GM23338 (cell line): ENCODE measurements at regions not wholly inside any gene's neighbourhood (a gene's known extent, or its start where the extent isn't known, plus 50 kb on each side); places are given as distances from the start of the nearest gene placed in this dataset.

ENCODE experiments used
- ATAC-seq: fragments of 200-7000 bp; cut with Tn5 transposase; 3 replicates; pipeline ENCODE4 v1.9.1; 2020
- DNase-seq: peaks from one replicate; pipeline ENCODE4 v3.0.0-alpha.2; 2015; ENCODE audit warnings: low spot score
- H2AFZ ChIP-seq: fragments of 200-600 bp; sonication (generic); 2 replicates; pipeline ENCODE4 v1.8.0; 2016; ENCODE audit warnings: antibody characterized with exemption, mild to moderate bottlenecking, moderate library complexity
- H3F3A ChIP-seq: fragments of 200-600 bp; sonication (generic); replicated peaks from 2 replicates; pipeline ENCODE4 v1.8.0; 2017; ENCODE audit warnings: antibody characterized with exemption, mixed run types, low read depth
- H3K27ac ChIP-seq: fragments of 200-600 bp; sonication (generic); 2 replicates; pipeline ENCODE4 v1.6.1; 2016; ENCODE audit warnings: low read depth
- H3K27me3 ChIP-seq: fragments of 200-600 bp; sonication (generic); 2 replicates; pipeline ENCODE4 v1.8.0; 2016; ENCODE audit warnings: mild to moderate bottlenecking, mixed run types, moderate library complexity; ENCODE audit not compliant: insufficient read depth
- H3K36me3 ChIP-seq: fragments of 200-600 bp; sonication (generic); 2 replicates; pipeline ENCODE4 v1.8.0; 2016; ENCODE audit warnings: mild to moderate bottlenecking; ENCODE audit not compliant: insufficient read depth
- H3K4me1 ChIP-seq: fragments of 200-600 bp; sonication (generic); 2 replicates; pipeline ENCODE4 v1.8.0; 2016; ENCODE audit warnings: mild to moderate bottlenecking, moderate library complexity; ENCODE audit not compliant: insufficient read depth
- H3K4me2 ChIP-seq: fragments of 200-600 bp; sonication (generic); 2 replicates; pipeline ENCODE4 v1.7.1; 2017; ENCODE audit warnings: mixed run types
- H3K4me3 ChIP-seq: fragments of 200-600 bp; sonication (generic); 2 replicates; pipeline ENCODE4 v1.6.1; 2016; ENCODE audit warnings: mixed run types
- H3K79me2 ChIP-seq: fragments of 200-600 bp; sonication (generic); replicated peaks from 2 replicates; pipeline ENCODE4 v1.8.0; 2017; ENCODE audit warnings: mild to moderate bottlenecking; ENCODE audit not compliant: insufficient read depth
- H3K9me2 ChIP-seq: fragments of 200-600 bp; sonication (generic); 2 replicates; pipeline ENCODE4 v1.8.0; 2017; ENCODE audit not compliant: insufficient read depth
- H4K20me1 ChIP-seq: fragments of 200-600 bp; sonication (generic); replicated peaks from 2 replicates; pipeline ENCODE4 v1.8.0; 2017; ENCODE audit warnings: mild to moderate bottlenecking; ENCODE audit not compliant: insufficient read depth
- H3K27ac Mint-ChIP-seq: 2 replicates; pipeline ENCODE4 v1.8.0; 2020; ENCODE audit warnings: inconsistent platforms, mild to moderate bottlenecking, moderate library complexity, mixed read lengths
- H3K27me3 Mint-ChIP-seq: 3 replicates; pipeline ENCODE4 v1.8.0; 2022; ENCODE audit warnings: low read depth, mild to moderate bottlenecking, moderate library complexity, mixed read lengths, inconsistent platforms; ENCODE audit not compliant: insufficient read depth, poor library complexity
- H3K36me3 Mint-ChIP-seq: 3 replicates; pipeline ENCODE4 v1.8.0; 2021; ENCODE audit warnings: low read depth, mild to moderate bottlenecking, inconsistent platforms, moderate library complexity, mixed read lengths
- H3K4me1 Mint-ChIP-seq: 3 replicates; pipeline ENCODE4 v1.8.0; 2020; ENCODE audit warnings: mild to moderate bottlenecking, inconsistent platforms, mixed read lengths
- H3K4me3 Mint-ChIP-seq: 3 replicates; pipeline ENCODE4 v1.8.0; 2021; ENCODE audit warnings: moderate library complexity, mild to moderate bottlenecking, inconsistent platforms, mixed read lengths
- H3K9me3 Mint-ChIP-seq: 3 replicates; pipeline ENCODE4 v1.8.0; 2020; ENCODE audit warnings: moderate library complexity, mild to moderate bottlenecking, inconsistent platforms, mixed read lengths
- CREB1 ChIP-seq: fragments of 250-450 bp; sonication (Bioruptor Pico); IDR thresholded peaks from 2 replicates; pipeline ENCODE4 v1.5.0; 2020; ENCODE audit warnings: low read depth, mild to moderate bottlenecking, moderate library complexity
- ETS1 ChIP-seq: IDR thresholded peaks from 2 replicates; pipeline ENCODE4 v1.6.1; 2016; ENCODE audit warnings: antibody characterized with exemption
- EZH2 ChIP-seq: fragments of 200-600 bp; sonication (generic); IDR thresholded peaks from one replicate; pipeline ENCODE4 v1.8.0; 2017; ENCODE audit warnings: antibody characterized with exemption, mild to moderate bottlenecking, low read depth; ENCODE audit not compliant: unreplicated experiment
- EZH2phosphoT487 ChIP-seq: fragments of 200-600 bp; sonication (generic); IDR thresholded peaks from one replicate; pipeline ENCODE4 v1.8.1; 2018; ENCODE audit warnings: antibody characterized with exemption; ENCODE audit not compliant: unreplicated experiment
- JUNB ChIP-seq: IDR thresholded peaks from one replicate; pipeline ENCODE4 v1.6.1; 2016; ENCODE audit warnings: antibody characterized with exemption; ENCODE audit not compliant: unreplicated experiment
- NANOG ChIP-seq: IDR thresholded peaks from 2 replicates; pipeline ENCODE4 v1.6.1; 2016; ENCODE audit warnings: antibody characterized with exemption, borderline replicate concordance
- POLR2AphosphoS5 ChIP-seq: IDR thresholded peaks from 2 replicates; pipeline ENCODE4 v1.6.1; 2016; ENCODE audit warnings: antibody characterized with exemption, low read depth
- STAT1 ChIP-seq: IDR thresholded peaks from one replicate; pipeline ENCODE4 v1.6.1; 2016; ENCODE audit warnings: antibody characterized with exemption; ENCODE audit not compliant: unreplicated experiment
- ZNF114 ChIP-seq: fragments of 250-450 bp; sonication (Bioruptor Pico); IDR thresholded peaks from 2 replicates; pipeline ENCODE4 v1.5.0; 2020; ENCODE audit warnings: mild to moderate bottlenecking, moderate library complexity
- ZNF331 ChIP-seq: fragments of 250-450 bp; sonication (Bioruptor Pico); IDR thresholded peaks from 2 replicates; pipeline ENCODE4 v1.5.0; 2020; ENCODE audit warnings: low read depth, mild to moderate bottlenecking, moderate library complexity
- ZNF462 ChIP-seq: fragments of 250-450 bp; sonication (Bioruptor Pico); IDR thresholded peaks from 2 replicates; pipeline ENCODE4 v1.5.0; 2020; ENCODE audit warnings: mild to moderate bottlenecking, moderate library complexity
- TF ChIP-seq, protein P1 (sequence below): IDR thresholded peaks from one replicate; pipeline ENCODE4 v1.6.1; 2018; ENCODE audit warnings: antibody characterized with exemption; ENCODE audit not compliant: unreplicated experiment
- TF ChIP-seq, protein P2 (sequence below), 2 experiments: fragments of 200-600 bp in 1 of 2; sonication (generic) in 1 of 2; conservative IDR thresholded peaks; 2 replicates each; pipeline versions ENCODE4 v1.5.1 to v1.6.1; 2016 to 2017; ENCODE audit warnings: antibody characterized with exemption in 2 of 2, low read depth in 2 of 2, mild to moderate bottlenecking in 2 of 2, moderate library complexity in 1 of 2

DNA sequence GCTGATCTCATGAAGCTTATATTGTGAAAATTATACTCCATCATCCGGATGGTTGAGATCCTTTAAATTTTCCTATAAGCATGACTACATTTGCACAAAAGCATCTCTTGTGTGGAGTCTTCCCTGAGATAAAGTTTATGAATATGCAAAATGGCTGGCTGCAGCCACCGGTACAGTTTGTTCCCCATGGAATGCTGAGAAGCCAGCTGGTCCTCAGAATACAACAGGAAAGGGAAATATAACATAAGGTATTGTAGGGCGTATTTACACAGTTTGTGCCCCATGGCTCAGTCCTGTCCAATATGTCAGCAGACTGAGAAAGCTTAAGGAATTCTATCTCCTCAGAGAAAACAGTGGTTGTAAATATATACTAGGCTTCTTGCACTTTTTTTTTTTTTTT is 468.6 kb downstream of the CNTN6 start (continued):
- TF ChIP-seq, protein P1, sequence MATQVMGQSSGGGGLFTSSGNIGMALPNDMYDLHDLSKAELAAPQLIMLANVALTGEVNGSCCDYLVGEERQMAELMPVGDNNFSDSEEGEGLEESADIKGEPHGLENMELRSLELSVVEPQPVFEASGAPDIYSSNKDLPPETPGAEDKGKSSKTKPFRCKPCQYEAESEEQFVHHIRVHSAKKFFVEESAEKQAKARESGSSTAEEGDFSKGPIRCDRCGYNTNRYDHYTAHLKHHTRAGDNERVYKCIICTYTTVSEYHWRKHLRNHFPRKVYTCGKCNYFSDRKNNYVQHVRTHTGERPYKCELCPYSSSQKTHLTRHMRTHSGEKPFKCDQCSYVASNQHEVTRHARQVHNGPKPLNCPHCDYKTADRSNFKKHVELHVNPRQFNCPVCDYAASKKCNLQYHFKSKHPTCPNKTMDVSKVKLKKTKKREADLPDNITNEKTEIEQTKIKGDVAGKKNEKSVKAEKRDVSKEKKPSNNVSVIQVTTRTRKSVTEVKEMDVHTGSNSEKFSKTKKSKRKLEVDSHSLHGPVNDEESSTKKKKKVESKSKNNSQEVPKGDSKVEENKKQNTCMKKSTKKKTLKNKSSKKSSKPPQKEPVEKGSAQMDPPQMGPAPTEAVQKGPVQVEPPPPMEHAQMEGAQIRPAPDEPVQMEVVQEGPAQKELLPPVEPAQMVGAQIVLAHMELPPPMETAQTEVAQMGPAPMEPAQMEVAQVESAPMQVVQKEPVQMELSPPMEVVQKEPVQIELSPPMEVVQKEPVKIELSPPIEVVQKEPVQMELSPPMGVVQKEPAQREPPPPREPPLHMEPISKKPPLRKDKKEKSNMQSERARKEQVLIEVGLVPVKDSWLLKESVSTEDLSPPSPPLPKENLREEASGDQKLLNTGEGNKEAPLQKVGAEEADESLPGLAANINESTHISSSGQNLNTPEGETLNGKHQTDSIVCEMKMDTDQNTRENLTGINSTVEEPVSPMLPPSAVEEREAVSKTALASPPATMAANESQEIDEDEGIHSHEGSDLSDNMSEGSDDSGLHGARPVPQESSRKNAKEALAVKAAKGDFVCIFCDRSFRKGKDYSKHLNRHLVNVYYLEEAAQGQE = no peak
- TF ChIP-seq EZH2 (no peak), ZNF331 (CRISPR knock-in tag) (no peak), POLR2AphosphoS5 (no peak), ZNF114 (CRISPR knock-in tag) (no peak), EZH2phosphoT487 (no peak), STAT1 (no peak), JUNB (no peak)

DNA sequence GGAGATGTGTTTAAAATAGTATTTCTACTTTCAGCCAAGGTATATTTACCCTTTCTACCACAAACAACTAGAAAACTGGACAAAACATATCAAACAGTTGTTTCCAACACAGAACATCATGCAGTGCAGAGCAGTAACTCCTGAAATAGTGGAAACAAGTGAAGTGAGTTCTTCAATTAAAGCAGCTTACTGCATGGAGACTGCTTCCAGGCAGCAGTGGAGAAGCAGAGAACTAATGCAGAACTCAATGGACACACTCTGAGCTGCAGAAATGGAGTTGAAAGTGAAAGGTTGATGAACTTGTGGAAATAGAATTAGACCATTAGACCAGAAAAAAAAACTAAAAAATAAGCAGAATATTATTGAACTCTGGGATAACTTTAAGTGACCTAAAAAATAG is 478.9 kb downstream of the CNTN6 start:
- Mint-ChIP-seq H3K27ac (no peak overlapping the region), H3K9me3 (peaks cover 85% of the 10 kb centered on the region), H3K4me3 (no peak overlapping the region), H3K27me3 (no peaks in the 10 kb centered on the region), H3K4me1 (no peaks in the 10 kb centered on the region), H3K36me3 (peaks cover 16% of the 10 kb centered on the region)
- DNase-seq (no peak), ATAC-seq (no peak)
- Histone ChIP-seq H2AFZ (no peak overlapping the region), H3K4me3 (no peak overlapping the region), H3F3A (no peaks in the 10 kb centered on the region), H4K20me1 (no peaks in the 10 kb centered on the region), H3K27me3 (no peaks in the 10 kb centered on the region), H3K27ac (no peak overlapping the region), H3K79me2 (no peaks in the 10 kb centered on the region), H3K9me2 (peaks cover 4% of the 10 kb centered on the region; the same call in 1 of the 2 replicates), H3K4me2 (no peak overlapping the region), H3K4me1 (no peaks in the 10 kb centered on the region), H3K36me3 (no peaks in the 10 kb centered on the region)
- TF ChIP-seq CREB1 (CRISPR knock-in tag) (no peak), POLR2AphosphoS5 (no peak), EZH2 (no peak), ZNF114 (CRISPR knock-in tag) (no peak), JUNB (no peak), ZNF331 (CRISPR knock-in tag) (no peak), EZH2phosphoT487 (no peak), ETS1 (no peak), ZNF462 (CRISPR knock-in tag) (no peak), NANOG (no peak)
- TF ChIP-seq, protein P2, sequence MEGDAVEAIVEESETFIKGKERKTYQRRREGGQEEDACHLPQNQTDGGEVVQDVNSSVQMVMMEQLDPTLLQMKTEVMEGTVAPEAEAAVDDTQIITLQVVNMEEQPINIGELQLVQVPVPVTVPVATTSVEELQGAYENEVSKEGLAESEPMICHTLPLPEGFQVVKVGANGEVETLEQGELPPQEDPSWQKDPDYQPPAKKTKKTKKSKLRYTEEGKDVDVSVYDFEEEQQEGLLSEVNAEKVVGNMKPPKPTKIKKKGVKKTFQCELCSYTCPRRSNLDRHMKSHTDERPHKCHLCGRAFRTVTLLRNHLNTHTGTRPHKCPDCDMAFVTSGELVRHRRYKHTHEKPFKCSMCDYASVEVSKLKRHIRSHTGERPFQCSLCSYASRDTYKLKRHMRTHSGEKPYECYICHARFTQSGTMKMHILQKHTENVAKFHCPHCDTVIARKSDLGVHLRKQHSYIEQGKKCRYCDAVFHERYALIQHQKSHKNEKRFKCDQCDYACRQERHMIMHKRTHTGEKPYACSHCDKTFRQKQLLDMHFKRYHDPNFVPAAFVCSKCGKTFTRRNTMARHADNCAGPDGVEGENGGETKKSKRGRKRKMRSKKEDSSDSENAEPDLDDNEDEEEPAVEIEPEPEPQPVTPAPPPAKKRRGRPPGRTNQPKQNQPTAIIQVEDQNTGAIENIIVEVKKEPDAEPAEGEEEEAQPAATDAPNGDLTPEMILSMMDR (conservative IDR thresholded peaks at IDR 0.05; ENCODE audit: low read depth in 2 of 2) = no peak
